SU-DHL-6 (cell line): ENCODE measurements at regions not wholly inside any gene's neighbourhood (a gene's known extent, or its start where the extent isn't known, plus 50 kb on each side); places are given as distances from the start of the nearest gene placed in this dataset.

Experiments used
- H2AFZ ChIP-seq: fragments of 200-600 bp; sonication (generic); 2 replicates; pipeline ENCODE4 v1.6.1; 2014; ENCODE audit warnings: low read depth, mild to moderate bottlenecking, moderate library complexity, mixed read lengths, antibody characterized with exemption, low read length; ENCODE audit not compliant: severe bottlenecking
- H3F3A ChIP-seq: fragments of 200-600 bp; shearing (Covaris generic); 2 replicates; pipeline ENCODE4 v1.6.0; 2016; ENCODE audit warnings: antibody characterized with exemption, mild to moderate bottlenecking; ENCODE audit not compliant: insufficient read depth
- H3K27ac ChIP-seq: fragments of 200-600 bp; sonication (generic); 2 replicates; pipeline ENCODE4 v1.5.1; 2016; ENCODE audit warnings: low read depth, mild to moderate bottlenecking, low read length, moderate library complexity, mixed read lengths
- H3K27me3 ChIP-seq: fragments of 200-600 bp; sonication (generic), shearing (Covaris generic); 2 replicates; pipeline ENCODE4 v1.6.0; 2014; ENCODE audit warnings: mild to moderate bottlenecking, low read length
- H3K36me3 ChIP-seq: fragments of 200-600 bp; sonication (generic); 2 replicates; pipeline ENCODE4 v1.6.1; 2014; ENCODE audit warnings: mild to moderate bottlenecking, low read length, mixed read lengths
- H3K4me2 ChIP-seq: fragments of 300-600, 200-600 bp; shearing (Covaris generic), sonication (generic); 2 replicates; pipeline ENCODE4 v1.6.0; 2014; ENCODE audit warnings: low read length, low read depth, mild to moderate bottlenecking; ENCODE audit not compliant: poor library complexity, severe bottlenecking
- H3K4me3 ChIP-seq: fragments of 200-600 bp; sonication (generic); 2 replicates; pipeline ENCODE4 v1.5.1; 2014; ENCODE audit warnings: antibody characterized with exemption, low read length, mild to moderate bottlenecking, mixed read lengths; ENCODE audit not compliant: insufficient read depth, poor library complexity, severe bottlenecking
- H3K79me2 ChIP-seq: fragments of 200-600 bp; sonication (generic); 2 replicates; pipeline ENCODE4 v1.6.1; 2014; ENCODE audit warnings: mild to moderate bottlenecking, low read length, moderate library complexity; ENCODE audit not compliant: insufficient read depth
- H3K9ac ChIP-seq: fragments of 200-600 bp; sonication (generic); 2 replicates; pipeline ENCODE4 v1.7.0; 2014; ENCODE audit warnings: mild to moderate bottlenecking, low read length
- H3K9me2 ChIP-seq: fragments of 200-600 bp; sonication (generic); replicated peaks from 2 replicates; pipeline ENCODE4 v1.6.1; 2014; ENCODE audit warnings: low read length; ENCODE audit not compliant: insufficient read depth
- H3K9me3 ChIP-seq: fragments of 200-600 bp; sonication (generic); 2 replicates; pipeline ENCODE4 v1.6.1; 2014; ENCODE audit warnings: low read length, mixed read lengths; ENCODE audit not compliant: insufficient read depth
- H4K20me1 ChIP-seq: fragments of 200-600 bp; sonication (generic); 2 replicates; pipeline ENCODE4 v1.6.1; 2014; ENCODE audit warnings: low read depth, mild to moderate bottlenecking, antibody characterized with exemption, low read length, moderate library complexity, mixed read lengths
- EZH2phosphoT487 ChIP-seq: fragments of 200-600 bp; sonication (generic), shearing (Covaris generic); conservative IDR thresholded peaks from 2 replicates; pipeline ENCODE4 v1.6.1; 2018; ENCODE audit warnings: mild to moderate bottlenecking, antibody characterized with exemption, low read length, moderate library complexity, mixed read lengths
- TF ChIP-seq, protein P1 (sequence below): fragments of 200-600 bp; sonication (generic); IDR thresholded peaks from one replicate; pipeline ENCODE4 v1.5.1; 2017; ENCODE audit warnings: antibody characterized with exemption, mild to moderate bottlenecking, low read length, moderate library complexity; ENCODE audit not compliant: insufficient read depth, poor library complexity, severe bottlenecking

DNA sequence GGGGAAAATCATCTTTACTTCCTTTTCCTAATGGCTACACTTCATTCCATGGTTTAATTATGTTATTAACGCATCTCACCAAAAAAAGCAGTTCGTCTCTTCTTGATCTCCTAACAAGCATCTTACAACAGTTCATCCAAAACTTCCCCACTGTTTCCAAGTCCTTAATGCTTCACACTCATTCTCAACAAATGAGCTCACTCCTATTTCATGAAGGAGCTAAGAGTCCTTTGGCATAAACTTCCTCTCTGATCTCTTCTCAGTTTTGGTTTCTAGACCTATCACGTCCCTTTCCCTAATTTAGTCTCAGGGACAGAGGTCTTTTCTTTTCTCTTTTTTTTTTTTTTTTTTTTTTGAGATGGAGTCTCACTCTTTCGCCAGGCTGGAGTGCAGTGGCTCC is 205.9 kb upstream of the SLC39A10 start:
- H2AFZ ChIP-seq, result no peak overlapping the region

DNA sequence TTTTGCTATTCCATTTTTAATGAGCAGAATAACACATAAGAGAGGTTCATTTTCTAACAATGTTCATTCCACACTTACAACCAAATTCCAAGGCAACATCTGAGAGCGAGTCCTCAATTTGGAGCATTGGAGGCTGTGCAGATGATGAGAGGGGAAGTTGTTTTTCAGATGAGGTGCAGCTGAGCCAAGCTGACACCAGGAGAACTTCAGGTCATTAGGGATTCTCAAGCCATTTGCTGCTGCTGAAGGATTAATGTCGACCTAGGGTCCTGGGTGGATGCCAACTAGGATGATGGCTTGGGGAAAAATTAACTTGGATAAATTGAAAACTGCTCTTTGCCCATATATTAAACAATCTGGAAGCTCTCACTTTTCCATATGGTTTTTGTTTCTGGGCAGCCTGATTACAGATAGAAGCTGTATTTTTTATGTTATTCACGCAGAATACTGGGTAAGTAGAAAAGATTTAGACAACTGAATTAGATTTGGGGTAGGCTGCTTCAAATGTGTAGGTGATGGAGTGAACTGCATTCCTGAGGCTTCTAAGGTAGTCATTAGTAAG is 206.4 kb upstream of the SLC39A10 start:
- no peaks in the 10 kb centered on the region for H3K27me3 ChIP-seq
- H3K9ac ChIP-seq, result no peak overlapping the region
- H4K20me1 ChIP-seq, result no peaks in the 10 kb centered on the region
- no peak overlapping the region for H3K4me2 ChIP-seq
- H3K36me3 ChIP-seq, result no peaks in the 10 kb centered on the region
- no peak overlapping the region for H3K27ac ChIP-seq
- no peaks in the 10 kb centered on the region for H3K9me2 ChIP-seq
- no peak overlapping the region for H2AFZ ChIP-seq
- H3F3A ChIP-seq, result no peaks in the 10 kb centered on the region
- H3K79me2 ChIP-seq, result no peaks in the 10 kb centered on the region
- no peak overlapping the region for H3K4me3 ChIP-seq
- H3K9me3 ChIP-seq, result no peaks in the 10 kb centered on the region
- no peak for TF ChIP-seq EZH2phosphoT487
- TF ChIP-seq, protein P1, sequence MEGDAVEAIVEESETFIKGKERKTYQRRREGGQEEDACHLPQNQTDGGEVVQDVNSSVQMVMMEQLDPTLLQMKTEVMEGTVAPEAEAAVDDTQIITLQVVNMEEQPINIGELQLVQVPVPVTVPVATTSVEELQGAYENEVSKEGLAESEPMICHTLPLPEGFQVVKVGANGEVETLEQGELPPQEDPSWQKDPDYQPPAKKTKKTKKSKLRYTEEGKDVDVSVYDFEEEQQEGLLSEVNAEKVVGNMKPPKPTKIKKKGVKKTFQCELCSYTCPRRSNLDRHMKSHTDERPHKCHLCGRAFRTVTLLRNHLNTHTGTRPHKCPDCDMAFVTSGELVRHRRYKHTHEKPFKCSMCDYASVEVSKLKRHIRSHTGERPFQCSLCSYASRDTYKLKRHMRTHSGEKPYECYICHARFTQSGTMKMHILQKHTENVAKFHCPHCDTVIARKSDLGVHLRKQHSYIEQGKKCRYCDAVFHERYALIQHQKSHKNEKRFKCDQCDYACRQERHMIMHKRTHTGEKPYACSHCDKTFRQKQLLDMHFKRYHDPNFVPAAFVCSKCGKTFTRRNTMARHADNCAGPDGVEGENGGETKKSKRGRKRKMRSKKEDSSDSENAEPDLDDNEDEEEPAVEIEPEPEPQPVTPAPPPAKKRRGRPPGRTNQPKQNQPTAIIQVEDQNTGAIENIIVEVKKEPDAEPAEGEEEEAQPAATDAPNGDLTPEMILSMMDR, result no peak

More for the DNA sequence above, 205.9 kb upstream of the SLC39A10 start:
- H4K20me1 ChIP-seq, result no peaks in the 10 kb centered on the region
- H3K4me3 ChIP-seq, result no peak overlapping the region
- no peak overlapping the region for H3K4me2 ChIP-seq
- H3K36me3 ChIP-seq, result no peaks in the 10 kb centered on the region
- H3K27me3 ChIP-seq, result no peaks in the 10 kb centered on the region
- TF ChIP-seq EZH2phosphoT487, result no peak
- TF ChIP-seq, protein P1, result no peak
- no peak overlapping the region for H3K9ac ChIP-seq
- no peak overlapping the region for H3K27ac ChIP-seq
- H3F3A ChIP-seq, result no peaks in the 10 kb centered on the region
- no peaks in the 10 kb centered on the region for H3K9me3 ChIP-seq
- H3K9me2 ChIP-seq, result no peaks in the 10 kb centered on the region
- H3K79me2 ChIP-seq, result no peaks in the 10 kb centered on the region

DNA sequence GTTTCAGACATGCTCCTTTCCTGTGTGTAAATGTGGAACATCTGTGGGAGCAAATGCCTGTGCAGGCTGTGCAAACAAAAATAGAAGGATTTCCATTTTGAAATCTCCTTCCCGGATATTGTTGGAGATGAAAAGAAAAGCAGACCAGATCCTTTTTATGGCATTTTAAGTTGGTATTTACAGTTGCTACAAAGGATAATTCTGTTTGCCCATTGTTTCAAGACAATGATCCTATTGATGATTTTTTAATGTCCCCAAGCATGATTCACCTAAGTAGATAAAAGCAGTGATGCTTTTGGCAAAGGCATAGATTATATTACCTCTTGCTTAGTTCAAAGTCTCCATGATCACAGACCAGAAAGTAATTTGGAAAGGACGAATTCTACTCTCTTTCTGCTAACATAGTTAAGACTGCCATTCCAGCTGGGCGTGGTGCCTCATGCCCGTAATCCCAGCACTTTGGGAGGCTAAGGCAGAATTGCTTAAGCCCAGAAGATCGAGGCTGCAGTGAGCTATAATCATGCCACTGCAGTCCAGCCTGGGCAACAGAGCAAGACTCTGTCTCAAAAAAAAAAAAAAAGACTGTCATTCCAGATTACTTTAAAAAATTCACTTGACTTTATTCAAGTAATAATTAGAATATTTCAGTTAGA is 209.6 kb upstream of the SLC39A10 start:
- Histone ChIP-seq H3K79me2 (no peaks in the 10 kb centered on the region), H3K27me3 (no peaks in the 10 kb centered on the region; the same call in 1 of the 2 replicates), H3F3A (no peaks in the 10 kb centered on the region), H3K9ac (no peak overlapping the region), H3K27ac (no peak overlapping the region), H3K36me3 (no peaks in the 10 kb centered on the region), H3K4me3 (no peak overlapping the region), H4K20me1 (no peaks in the 10 kb centered on the region), H2AFZ (no peak overlapping the region), H3K9me3 (no peaks in the 10 kb centered on the region), H3K9me2 (no peaks in the 10 kb centered on the region), H3K4me2 (no peak overlapping the region)
- no peak for TF ChIP-seq EZH2phosphoT487
- TF ChIP-seq, protein P1, result no peak
